Brain microvascular endothelial cell (primary cell): ENCODE measurements at regions not wholly inside any gene's neighbourhood (a gene's known extent, or its start where the extent isn't known, plus 50 kb on each side); places are given as distances from the start of the nearest gene placed in this dataset.

Experiments used
- DNase-seq: peaks from one replicate; pipeline ENCODE4 v3.0.0-alpha.2; 2020
- H3K27ac ChIP-seq: fragments of 250-450 bp; sonication (Bioruptor Pico); 2 replicates; pipeline ENCODE4 v1.5.1; 2020; ENCODE audit warnings: mild to moderate bottlenecking, moderate library complexity
- H3K27me3 ChIP-seq: fragments of 250-450 bp; sonication (Bioruptor Pico); replicated peaks from 2 replicates; pipeline ENCODE4 v1.5.1; 2020; ENCODE audit warnings: mild to moderate bottlenecking
- H3K36me3 ChIP-seq: fragments of 250-450 bp; sonication (Bioruptor Pico); replicated peaks from 2 replicates; pipeline ENCODE4 v1.5.1; 2020; ENCODE audit warnings: mild to moderate bottlenecking
- H3K4me3 ChIP-seq: 2 replicates; pipeline ENCODE4 v1.5.1; 2011; ENCODE audit warnings: low read depth, mild to moderate bottlenecking, control low read depth, low read length, moderate library complexity
- CTCF ChIP-seq: IDR thresholded peaks from 2 replicates; pipeline ENCODE4 v1.5.1; 2011; ENCODE audit warnings: low read depth, mild to moderate bottlenecking, moderate library complexity, low read length, control low read depth, inconsistent platforms; ENCODE audit errors: missing control alignments
- in situ Hi-C: cut with HindIII; loops from 2 replicates; pipeline ENCODE4 v1.10.0; 2017; ENCODE audit warnings: low sequenced_read_pairs, low pct_ligation_motif_present

DNA sequence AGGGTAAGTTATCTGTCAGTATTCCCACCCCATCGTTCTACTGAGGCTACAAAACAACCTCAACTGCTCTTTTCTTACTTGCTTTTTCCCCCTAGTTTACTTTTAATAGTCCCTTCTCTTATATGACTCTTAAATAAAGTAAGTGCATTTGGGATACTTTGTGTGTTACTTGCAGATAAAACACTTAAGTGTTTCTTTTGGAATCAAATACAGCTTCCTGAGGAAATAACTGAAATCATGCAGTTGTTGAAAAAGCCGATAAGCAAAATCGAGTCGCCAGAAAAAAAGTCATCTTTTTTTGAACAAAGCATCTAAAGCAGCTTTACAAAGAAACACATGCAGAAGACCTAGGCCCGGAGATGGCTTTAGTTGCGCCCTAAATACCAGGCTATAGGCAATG lies 53.5 kb upstream of the EPB41L4A start:
- no peak for TF ChIP-seq CTCF
- no peak for DNase-seq
- Histone ChIP-seq H3K36me3 (no peaks in the 10 kb centered on the region), H3K27me3 (no peaks in the 10 kb centered on the region), H3K4me3 (no peak overlapping the region), H3K27ac (no peak overlapping the region)
- in situ Hi-C loops = no loop called here

- no peaks in the 10 kb centered on the region for H3K27me3 ChIP-seq
- no peaks in the 10 kb centered on the region for H3K36me3 ChIP-seq
- TF ChIP-seq CTCF = no peak
- H3K27ac ChIP-seq = no peak overlapping the region
- DNase-seq = no peak
- in situ Hi-C loops = no loop called here
- no peak overlapping the region for H3K4me3 ChIP-seq
These were observed 54.9 kb upstream of the EPB41L4A start for GRCh38 chr5:112473989-112474388.

- Histone ChIP-seq H3K27ac (no peak overlapping the region), H3K36me3 (no peaks in the 10 kb centered on the region), H3K4me3 (no peak overlapping the region), H3K27me3 (no peaks in the 10 kb centered on the region)
- DNase-seq = no peak
- in situ Hi-C loops = no loop called here
- TF ChIP-seq CTCF = no peak
These were observed 56.8 kb upstream of the EPB41L4A start for GRCh38 chr5:112475747-112476365.

DNA sequence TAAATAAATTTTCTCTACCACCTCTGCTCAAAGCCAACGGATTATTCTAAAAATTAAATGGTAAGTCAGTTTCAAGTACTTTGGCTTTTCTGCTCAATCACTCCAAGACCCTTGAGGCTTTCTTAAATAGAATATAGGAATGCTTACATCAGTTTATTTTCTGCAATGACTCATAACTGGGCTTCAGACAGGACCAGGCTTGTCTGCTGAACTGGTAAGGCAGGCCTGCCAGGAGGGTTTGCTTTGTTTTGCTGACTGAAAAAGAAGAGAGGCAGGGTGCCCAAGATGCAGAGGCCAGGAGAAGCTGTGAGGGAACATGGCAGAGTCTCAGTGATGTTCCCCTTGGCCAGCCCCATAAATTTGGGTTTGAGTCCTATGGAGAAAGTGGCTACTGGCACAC lies 60.3 kb upstream of the EPB41L4A start:
- Histone ChIP-seq H3K4me3 (no peak overlapping the region), H3K27me3 (no peaks in the 10 kb centered on the region), H3K27ac (no peak overlapping the region), H3K36me3 (no peaks in the 10 kb centered on the region)
- no peak for TF ChIP-seq CTCF
- in situ Hi-C loops = no loop called here
- DNase-seq = peak; percentile 27

- no peak for DNase-seq
These were observed 61.4 kb upstream of the EPB41L4A start for GRCh38 chr5:112480501-112480900.

More at GRCh38 chr5:112480501-112480900, 61.4 kb upstream of the EPB41L4A start:
- no peak for TF ChIP-seq CTCF
- no peak overlapping the region for H3K27ac ChIP-seq
- no peaks in the 10 kb centered on the region for H3K36me3 ChIP-seq
- no peaks in the 10 kb centered on the region for H3K27me3 ChIP-seq
- H3K4me3 ChIP-seq = no peak overlapping the region
- in situ Hi-C loops = no loop called here
